ENCODE measurements at regions not wholly inside any gene's neighbourhood (a gene's known extent, or its start where the extent isn't known, plus 50 kb on each side); places are given as distances from the start of the nearest gene placed in this dataset.

DNA sequence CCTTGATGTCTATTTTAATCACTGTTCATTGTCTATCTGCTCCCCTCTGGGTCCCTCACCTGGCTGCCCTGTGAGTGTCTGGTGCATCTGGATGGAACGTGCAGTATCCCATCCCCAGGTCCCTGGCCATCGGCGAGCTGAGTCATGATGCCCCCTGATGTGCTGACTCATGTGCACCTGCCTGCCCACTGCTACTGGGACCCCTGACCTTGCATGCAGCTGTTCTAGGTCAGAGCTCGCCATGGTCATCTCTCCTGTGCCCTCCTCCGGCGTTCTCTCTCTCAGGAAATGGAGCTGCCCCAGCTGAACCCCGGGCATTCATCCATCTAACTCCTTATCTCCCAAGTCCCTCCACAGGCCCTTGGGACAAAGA lies 516.2 kb upstream of the HS6ST1 start:
- H3K9ac ChIP-seq (ENCODE audit: low read length): no peak overlapping the region
- no peak overlapping the region for H3K27ac ChIP-seq (ENCODE audit: low read depth, low read length)
- no peak overlapping the region for H2AFZ ChIP-seq (ENCODE audit: low read depth, low read length, severe bottlenecking)
- no peaks in the 10 kb centered on the region for H3K79me2 ChIP-seq (ENCODE audit: insufficient read depth, low read length)
- H3F3A ChIP-seq (ENCODE audit: insufficient read depth): no peaks in the 10 kb centered on the region
- H3K4me2 ChIP-seq (ENCODE audit: low read depth, low read length, poor library complexity, severe bottlenecking): no peak overlapping the region
- no peaks in the 10 kb centered on the region for H4K20me1 ChIP-seq (ENCODE audit: low read depth, low read length)
- no peaks in the 10 kb centered on the region for H3K9me3 ChIP-seq (ENCODE audit: insufficient read depth, low read length)
- H3K36me3 ChIP-seq (ENCODE audit: low read length): no peaks in the 10 kb centered on the region
- H3K9me2 ChIP-seq (replicated peaks; ENCODE audit: insufficient read depth, low read length): no peaks in the 10 kb centered on the region
- H3K4me3 ChIP-seq (ENCODE audit: insufficient read depth, low read length, poor library complexity, severe bottlenecking): no peak overlapping the region
- TF ChIP-seq, protein P1, sequence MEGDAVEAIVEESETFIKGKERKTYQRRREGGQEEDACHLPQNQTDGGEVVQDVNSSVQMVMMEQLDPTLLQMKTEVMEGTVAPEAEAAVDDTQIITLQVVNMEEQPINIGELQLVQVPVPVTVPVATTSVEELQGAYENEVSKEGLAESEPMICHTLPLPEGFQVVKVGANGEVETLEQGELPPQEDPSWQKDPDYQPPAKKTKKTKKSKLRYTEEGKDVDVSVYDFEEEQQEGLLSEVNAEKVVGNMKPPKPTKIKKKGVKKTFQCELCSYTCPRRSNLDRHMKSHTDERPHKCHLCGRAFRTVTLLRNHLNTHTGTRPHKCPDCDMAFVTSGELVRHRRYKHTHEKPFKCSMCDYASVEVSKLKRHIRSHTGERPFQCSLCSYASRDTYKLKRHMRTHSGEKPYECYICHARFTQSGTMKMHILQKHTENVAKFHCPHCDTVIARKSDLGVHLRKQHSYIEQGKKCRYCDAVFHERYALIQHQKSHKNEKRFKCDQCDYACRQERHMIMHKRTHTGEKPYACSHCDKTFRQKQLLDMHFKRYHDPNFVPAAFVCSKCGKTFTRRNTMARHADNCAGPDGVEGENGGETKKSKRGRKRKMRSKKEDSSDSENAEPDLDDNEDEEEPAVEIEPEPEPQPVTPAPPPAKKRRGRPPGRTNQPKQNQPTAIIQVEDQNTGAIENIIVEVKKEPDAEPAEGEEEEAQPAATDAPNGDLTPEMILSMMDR (IDR thresholded peaks at IDR 0.05; ENCODE audit: insufficient read depth, low read length, poor library complexity, severe bottlenecking): no peak
- no peak for TF ChIP-seq EZH2phosphoT487 (conservative IDR thresholded peaks at IDR 0.05; ENCODE audit: low read length)
- H3K27me3 ChIP-seq (ENCODE audit: low read length): no peaks in the 10 kb centered on the region

DNA sequence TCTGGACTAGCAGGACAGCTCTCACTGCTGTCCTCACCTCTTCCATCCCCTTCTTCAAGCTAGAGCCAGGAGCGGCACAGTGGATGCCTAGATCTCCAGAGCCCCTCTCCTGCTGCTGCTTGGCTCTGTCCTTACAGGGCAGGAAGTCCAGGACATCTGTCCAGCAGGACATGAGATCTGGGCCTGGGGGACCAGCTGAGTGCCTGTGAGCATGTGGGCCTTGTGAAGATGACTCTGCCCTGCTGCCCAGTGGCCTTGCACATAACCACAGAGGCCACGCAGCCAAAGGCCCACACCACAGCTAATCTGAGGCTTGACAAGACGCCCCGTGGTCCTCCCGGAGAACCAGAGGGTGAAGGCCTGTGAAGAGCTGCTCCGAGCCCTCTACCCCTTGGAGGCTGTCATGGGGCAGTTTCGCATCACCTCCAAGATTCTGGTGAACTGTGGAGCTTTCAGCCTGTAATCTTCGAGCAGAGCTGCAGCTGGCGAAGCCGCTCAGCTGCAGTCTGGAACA lies 516.7 kb upstream of the HS6ST1 start:
- no peak overlapping the region for H3K4me2 ChIP-seq (ENCODE audit: low read depth, low read length, poor library complexity, severe bottlenecking)
- no peak for TF ChIP-seq EZH2phosphoT487 (conservative IDR thresholded peaks at IDR 0.05; ENCODE audit: low read length)
- TF ChIP-seq, protein P1 (IDR thresholded peaks at IDR 0.05; ENCODE audit: insufficient read depth, low read length, poor library complexity, severe bottlenecking): no peak
- H3K9me2 ChIP-seq (replicated peaks; ENCODE audit: insufficient read depth, low read length): no peaks in the 10 kb centered on the region
- H3K9me3 ChIP-seq (ENCODE audit: insufficient read depth, low read length): no peaks in the 10 kb centered on the region
- H2AFZ ChIP-seq (ENCODE audit: low read depth, low read length, severe bottlenecking): no peak overlapping the region
- H3K4me3 ChIP-seq (ENCODE audit: insufficient read depth, low read length, poor library complexity, severe bottlenecking): no peak overlapping the region
- H3F3A ChIP-seq (ENCODE audit: insufficient read depth): no peaks in the 10 kb centered on the region
- H3K36me3 ChIP-seq (ENCODE audit: low read length): no peaks in the 10 kb centered on the region
- H3K9ac ChIP-seq (ENCODE audit: low read length): no peak overlapping the region
- no peak overlapping the region for H3K27ac ChIP-seq (ENCODE audit: low read depth, low read length)
- H4K20me1 ChIP-seq (ENCODE audit: low read depth, low read length): no peaks in the 10 kb centered on the region
- H3K27me3 ChIP-seq (ENCODE audit: low read length): no peaks in the 10 kb centered on the region
- no peaks in the 10 kb centered on the region for H3K79me2 ChIP-seq (ENCODE audit: insufficient read depth, low read length)

DNA sequence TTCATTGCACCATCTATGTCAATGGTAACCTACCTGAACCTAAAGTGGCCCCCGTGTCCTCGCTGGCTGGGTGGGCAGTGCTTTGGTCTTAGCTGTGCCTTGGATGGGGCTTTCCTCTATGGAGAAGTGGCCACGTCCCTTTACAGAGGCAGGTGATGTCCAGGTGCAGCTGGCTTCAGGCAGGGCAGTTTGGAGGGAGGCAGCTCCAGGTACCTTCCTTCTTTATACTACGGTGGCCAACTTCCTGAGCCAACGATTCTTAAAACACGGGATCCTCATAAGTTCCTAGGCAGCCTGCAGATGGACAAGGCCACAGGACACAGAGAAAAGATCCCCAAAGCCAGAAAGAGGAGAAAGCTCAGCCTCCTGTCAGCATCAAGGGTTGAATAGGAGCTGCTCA lies 517.3 kb upstream of the HS6ST1 start:
- H3K9ac ChIP-seq (ENCODE audit: low read length): no peak overlapping the region
- no peaks in the 10 kb centered on the region for H3F3A ChIP-seq (ENCODE audit: insufficient read depth)
- no peak overlapping the region for H2AFZ ChIP-seq (ENCODE audit: low read depth, low read length, severe bottlenecking)
- TF ChIP-seq EZH2phosphoT487 (conservative IDR thresholded peaks at IDR 0.05; ENCODE audit: low read length): no peak
- TF ChIP-seq, protein P1 (IDR thresholded peaks at IDR 0.05; ENCODE audit: insufficient read depth, low read length, poor library complexity, severe bottlenecking): no peak
- no peaks in the 10 kb centered on the region for H3K79me2 ChIP-seq (ENCODE audit: insufficient read depth, low read length)
- no peak overlapping the region for H3K4me2 ChIP-seq (ENCODE audit: low read depth, low read length, poor library complexity, severe bottlenecking)
- H3K9me2 ChIP-seq (replicated peaks; ENCODE audit: insufficient read depth, low read length): no peaks in the 10 kb centered on the region
- no peak overlapping the region for H3K27ac ChIP-seq (ENCODE audit: low read depth, low read length)
- H3K27me3 ChIP-seq (ENCODE audit: low read length): no peaks in the 10 kb centered on the region
- H3K4me3 ChIP-seq (ENCODE audit: insufficient read depth, low read length, poor library complexity, severe bottlenecking): no peak overlapping the region
- H3K9me3 ChIP-seq (ENCODE audit: insufficient read depth, low read length): no peaks in the 10 kb centered on the region
- H3K36me3 ChIP-seq (ENCODE audit: low read length): no peaks in the 10 kb centered on the region
- H4K20me1 ChIP-seq (ENCODE audit: low read depth, low read length): no peaks in the 10 kb centered on the region
